Vagina (tissue), 2 donors: ENCODE measurements at regions not wholly inside any gene's neighbourhood (a gene's known extent, or its start where the extent isn't known, plus 50 kb on each side); places are given as distances from the start of the nearest gene placed in this dataset.

Experiments
- POLR2A ChIP-seq, 2 donors: fragments of 450-650 bp; IDR thresholded peaks; one replicate each; pipeline ENCODE4 v1.6.1; 2017; ENCODE audit warnings: antibody characterized with exemption in 2 of 2, mild to moderate bottlenecking in 2 of 2, moderate library complexity in 2 of 2
- TF ChIP-seq, protein P1 (sequence below), 3 experiments: fragments of 450-650 bp in 2 of 3; fragments of 200-600 bp in 1 of 3; sonication (generic) in 1 of 3; IDR thresholded peaks; one replicate each; pipeline ENCODE4 v1.5.1; 2017 to 2019; ENCODE audit warnings: antibody characterized with exemption in 3 of 3, mild to moderate bottlenecking in 2 of 3, moderate library complexity in 2 of 3

DNA sequence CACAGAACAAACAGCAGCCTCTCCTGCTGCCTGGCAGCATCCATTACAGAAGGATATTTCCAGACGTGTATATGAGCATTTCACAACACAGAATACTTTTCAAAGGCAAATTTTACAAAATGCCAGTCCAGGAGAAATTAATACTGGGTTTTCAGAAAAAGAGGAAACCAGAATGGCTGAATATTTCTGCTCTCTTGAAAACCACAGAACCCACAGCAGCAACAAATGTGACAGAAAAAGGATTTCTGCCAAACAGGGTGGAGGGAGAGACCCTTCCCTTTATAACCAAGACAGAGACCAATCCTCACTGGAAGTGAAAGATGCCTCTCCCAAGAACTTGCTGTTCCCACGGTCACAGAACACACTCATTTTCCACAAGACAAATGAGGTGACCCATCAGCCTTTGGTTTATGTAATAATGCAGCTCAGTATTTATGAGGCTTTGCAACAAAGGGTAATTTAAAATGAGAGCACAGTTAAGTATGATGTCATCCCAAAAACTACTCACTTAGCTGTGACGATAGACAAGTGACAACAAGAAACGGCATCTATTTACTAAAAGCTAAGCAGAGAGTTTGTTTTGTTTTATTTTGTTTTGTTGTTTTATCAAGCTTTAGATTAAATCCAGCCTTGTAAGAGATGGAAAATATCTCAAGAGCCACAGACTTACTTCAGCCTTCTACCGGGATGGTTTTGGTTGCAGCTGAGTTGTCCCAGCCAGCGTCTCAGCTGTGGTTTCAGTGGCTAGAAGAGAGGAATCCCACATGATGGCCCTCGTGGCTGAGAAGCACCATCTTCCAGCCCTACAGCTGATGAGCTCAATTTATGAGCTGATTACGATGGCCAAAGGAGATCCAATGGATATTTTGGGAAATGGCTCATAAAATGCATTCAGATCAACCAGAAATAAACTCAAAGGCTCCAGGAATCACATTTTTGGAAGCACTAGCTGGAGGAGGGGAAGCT, 249.3 kb upstream of the AGAP1 start:
- TF ChIP-seq, protein P1, sequence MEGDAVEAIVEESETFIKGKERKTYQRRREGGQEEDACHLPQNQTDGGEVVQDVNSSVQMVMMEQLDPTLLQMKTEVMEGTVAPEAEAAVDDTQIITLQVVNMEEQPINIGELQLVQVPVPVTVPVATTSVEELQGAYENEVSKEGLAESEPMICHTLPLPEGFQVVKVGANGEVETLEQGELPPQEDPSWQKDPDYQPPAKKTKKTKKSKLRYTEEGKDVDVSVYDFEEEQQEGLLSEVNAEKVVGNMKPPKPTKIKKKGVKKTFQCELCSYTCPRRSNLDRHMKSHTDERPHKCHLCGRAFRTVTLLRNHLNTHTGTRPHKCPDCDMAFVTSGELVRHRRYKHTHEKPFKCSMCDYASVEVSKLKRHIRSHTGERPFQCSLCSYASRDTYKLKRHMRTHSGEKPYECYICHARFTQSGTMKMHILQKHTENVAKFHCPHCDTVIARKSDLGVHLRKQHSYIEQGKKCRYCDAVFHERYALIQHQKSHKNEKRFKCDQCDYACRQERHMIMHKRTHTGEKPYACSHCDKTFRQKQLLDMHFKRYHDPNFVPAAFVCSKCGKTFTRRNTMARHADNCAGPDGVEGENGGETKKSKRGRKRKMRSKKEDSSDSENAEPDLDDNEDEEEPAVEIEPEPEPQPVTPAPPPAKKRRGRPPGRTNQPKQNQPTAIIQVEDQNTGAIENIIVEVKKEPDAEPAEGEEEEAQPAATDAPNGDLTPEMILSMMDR (IDR thresholded peaks at IDR 0.05): no peak
- no peak for TF ChIP-seq POLR2A (IDR thresholded peaks at IDR 0.05)
